T-helper 2 cell treated with Interferon-gamma antibody and Interleukin-4, amounts not matched to agents 5 μg/mL and 100 μg/mL, for 36 hours (primary cell): ENCODE measurements at regions not wholly inside any gene's neighbourhood (a gene's known extent, or its start where the extent isn't known, plus 50 kb on each side); places are given as distances from the start of the nearest gene placed in this dataset.

Source experiments
- DNase-seq: peaks from one replicate; pipeline ENCODE4 v3.0.0; 2021; ENCODE audit warnings: low spot score
- H3K27ac Mint-ChIP-seq: one replicate; pipeline ENCODE4 v1.8.0; 2021; ENCODE audit warnings: mild to moderate bottlenecking, mixed read lengths
- H3K27me3 Mint-ChIP-seq: one replicate; pipeline ENCODE4 v1.8.0; 2021; ENCODE audit warnings: low read depth, mixed read lengths
- H3K36me3 Mint-ChIP-seq: one replicate; pipeline ENCODE4 v1.8.0; 2021; ENCODE audit warnings: low read depth, mixed read lengths
- H3K4me1 Mint-ChIP-seq: one replicate; pipeline ENCODE4 v1.8.0; 2021; ENCODE audit warnings: low read depth, mixed read lengths
- H3K4me3 Mint-ChIP-seq: one replicate; pipeline ENCODE4 v1.8.0; 2022; ENCODE audit warnings: mild to moderate bottlenecking, moderate library complexity, mixed read lengths
- H3K9me3 Mint-ChIP-seq: one replicate; pipeline ENCODE4 v1.8.0; 2021; ENCODE audit warnings: mixed read lengths

DNA sequence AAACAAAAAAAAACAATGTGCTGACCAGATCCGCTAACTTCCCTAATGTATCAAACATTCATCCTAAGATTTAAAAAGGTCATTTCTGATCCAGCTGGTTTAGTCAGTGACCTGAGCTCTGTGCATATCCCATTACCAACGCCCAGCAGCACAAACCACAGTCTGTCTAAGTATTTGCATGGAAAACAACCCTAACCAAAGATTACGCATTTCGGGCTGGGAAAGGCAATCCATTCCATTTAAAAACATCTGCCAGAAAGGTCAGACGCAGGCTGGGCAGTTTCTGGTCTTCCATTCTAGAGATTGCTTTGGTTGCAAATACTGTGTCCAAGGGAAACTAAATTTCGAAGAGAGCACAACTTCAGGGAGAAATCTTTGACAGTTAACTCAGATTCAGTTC is 234.9 kb downstream of the FLRT2 start:
- no peak for DNase-seq

DNA sequence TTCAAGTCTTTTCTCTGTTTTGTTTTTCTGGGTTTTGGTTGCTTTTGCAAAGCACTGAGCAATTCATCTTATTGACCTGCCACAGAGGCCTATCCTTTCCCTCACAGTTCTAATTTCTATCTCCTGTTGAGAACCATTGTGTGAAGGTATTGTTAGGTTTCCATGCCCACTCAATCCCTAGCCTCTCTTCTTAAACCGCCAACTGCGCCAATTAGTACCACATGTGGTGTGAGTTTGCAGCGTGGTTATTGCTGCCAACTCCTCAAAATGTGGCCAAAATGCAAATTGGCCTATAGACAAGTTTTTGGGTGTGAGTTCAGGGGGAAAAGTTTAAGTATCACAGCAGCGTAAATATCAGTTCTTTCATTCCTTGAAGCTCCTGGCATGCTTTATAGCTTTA is 232.6 kb downstream of the FLRT2 start:
- Mint-ChIP-seq H3K27me3 (no peaks in the 10 kb centered on the region), H3K9me3 (no peaks in the 10 kb centered on the region), H3K36me3 (no peaks in the 10 kb centered on the region), H3K4me3 (no peak overlapping the region), H3K27ac (no peak overlapping the region), H3K4me1 (no peaks in the 10 kb centered on the region)
- no peak for DNase-seq

More for the DNA sequence above, 234.9 kb downstream of the FLRT2 start:
- Mint-ChIP-seq H3K27ac (no peak overlapping the region), H3K9me3 (no peaks in the 10 kb centered on the region), H3K4me1 (no peaks in the 10 kb centered on the region), H3K27me3 (no peaks in the 10 kb centered on the region), H3K4me3 (no peak overlapping the region), H3K36me3 (no peaks in the 10 kb centered on the region)

DNA sequence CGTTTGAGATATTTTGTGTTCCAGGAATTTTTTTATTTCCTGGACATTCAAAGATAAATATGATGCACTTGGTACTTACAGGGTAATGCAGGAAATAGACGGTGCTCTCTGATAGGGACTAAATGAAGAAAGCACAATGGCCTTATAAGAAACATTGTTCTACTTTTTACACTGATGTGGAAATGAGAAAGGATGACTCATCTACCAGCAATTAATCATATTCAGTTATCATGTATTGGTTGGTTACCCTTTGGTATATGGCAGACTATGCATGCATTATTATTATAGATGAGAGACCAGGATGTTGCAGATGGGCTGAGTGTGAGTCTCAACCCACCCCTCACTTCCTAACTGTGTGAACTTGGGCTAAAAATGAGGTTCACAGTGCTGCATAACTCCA is 222.2 kb downstream of the FLRT2 start:
- no peak for DNase-seq
- H3K9me3 Mint-ChIP-seq, result no peaks in the 10 kb centered on the region
- no peaks in the 10 kb centered on the region for H3K36me3 Mint-ChIP-seq
- H3K27ac Mint-ChIP-seq, result no peak overlapping the region
- no peak overlapping the region for H3K4me3 Mint-ChIP-seq
- H3K4me1 Mint-ChIP-seq, result no peaks in the 10 kb centered on the region
- H3K27me3 Mint-ChIP-seq, result no peaks in the 10 kb centered on the region

DNA sequence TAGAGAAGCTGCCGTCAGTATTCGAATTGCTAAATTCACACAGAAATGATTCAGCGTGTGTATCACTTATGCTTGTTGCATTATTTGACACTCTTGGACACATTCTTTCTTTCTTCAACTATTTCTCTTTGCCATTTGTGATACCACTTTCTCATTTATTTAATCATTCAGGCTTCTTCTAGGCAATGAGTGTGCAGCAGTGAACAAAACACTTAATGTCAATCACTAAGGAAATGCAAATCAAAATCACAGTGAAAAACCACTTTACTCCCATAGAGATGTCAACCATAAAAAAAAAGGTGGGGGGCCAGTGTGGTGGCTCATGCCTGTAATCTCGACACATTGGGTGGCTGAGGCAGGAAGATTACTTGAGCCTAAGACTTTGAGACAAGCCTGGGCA is 214.6 kb downstream of the FLRT2 start:
- Mint-ChIP-seq H3K36me3 (no peaks in the 10 kb centered on the region), H3K4me1 (no peaks in the 10 kb centered on the region), H3K27me3 (no peaks in the 10 kb centered on the region), H3K4me3 (no peak overlapping the region), H3K27ac (no peak overlapping the region), H3K9me3 (no peaks in the 10 kb centered on the region)
- no peak for DNase-seq

DNA sequence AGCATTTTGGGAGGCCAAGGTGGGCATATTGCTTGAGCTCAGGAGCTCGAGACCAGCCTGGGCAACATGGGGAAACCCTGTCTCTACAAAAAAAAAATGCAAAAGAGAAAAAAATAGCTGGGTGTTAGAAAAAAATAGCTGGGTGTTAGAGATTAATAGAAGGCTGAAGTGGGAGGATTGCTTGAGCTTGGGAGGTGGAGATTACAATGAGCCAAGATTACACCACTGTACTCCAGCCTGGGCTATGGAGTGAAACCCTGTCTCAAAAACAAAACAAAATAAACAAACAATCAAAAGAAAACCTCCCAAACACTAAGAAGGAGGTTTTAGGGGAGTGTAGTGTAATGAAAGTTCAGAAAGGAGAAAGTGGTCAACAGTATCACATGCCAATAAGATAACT is 202.1 kb downstream of the FLRT2 start:
- Mint-ChIP-seq H3K4me1 (no peaks in the 10 kb centered on the region), H3K36me3 (no peaks in the 10 kb centered on the region), H3K27me3 (no peaks in the 10 kb centered on the region), H3K9me3 (no peaks in the 10 kb centered on the region), H3K27ac (no peak overlapping the region), H3K4me3 (no peak overlapping the region)
- no peak for DNase-seq

DNA sequence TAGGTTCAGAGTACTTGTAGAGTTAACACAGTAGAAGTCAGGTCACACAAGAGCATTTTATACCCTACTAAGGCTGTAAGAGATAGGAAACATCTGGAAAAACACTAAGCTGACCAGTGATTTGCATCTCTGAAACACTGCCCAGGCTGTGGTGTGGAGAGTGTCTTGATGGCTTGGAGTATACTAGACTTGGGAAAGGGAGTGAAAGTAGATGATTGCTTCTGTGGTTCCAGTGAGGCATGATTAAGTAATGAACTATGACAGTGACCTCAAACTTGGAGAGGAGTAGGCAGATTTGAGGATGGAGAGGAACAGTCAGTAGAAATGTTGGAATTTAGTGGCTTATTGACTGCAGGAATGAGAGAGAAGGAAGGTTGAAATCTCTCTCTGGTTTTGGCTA is 201.2 kb downstream of the FLRT2 start:
- Mint-ChIP-seq H3K4me3 (no peak overlapping the region), H3K36me3 (no peaks in the 10 kb centered on the region), H3K4me1 (no peaks in the 10 kb centered on the region), H3K27ac (no peak overlapping the region), H3K9me3 (no peaks in the 10 kb centered on the region), H3K27me3 (no peaks in the 10 kb centered on the region)
- no peak for DNase-seq

DNA sequence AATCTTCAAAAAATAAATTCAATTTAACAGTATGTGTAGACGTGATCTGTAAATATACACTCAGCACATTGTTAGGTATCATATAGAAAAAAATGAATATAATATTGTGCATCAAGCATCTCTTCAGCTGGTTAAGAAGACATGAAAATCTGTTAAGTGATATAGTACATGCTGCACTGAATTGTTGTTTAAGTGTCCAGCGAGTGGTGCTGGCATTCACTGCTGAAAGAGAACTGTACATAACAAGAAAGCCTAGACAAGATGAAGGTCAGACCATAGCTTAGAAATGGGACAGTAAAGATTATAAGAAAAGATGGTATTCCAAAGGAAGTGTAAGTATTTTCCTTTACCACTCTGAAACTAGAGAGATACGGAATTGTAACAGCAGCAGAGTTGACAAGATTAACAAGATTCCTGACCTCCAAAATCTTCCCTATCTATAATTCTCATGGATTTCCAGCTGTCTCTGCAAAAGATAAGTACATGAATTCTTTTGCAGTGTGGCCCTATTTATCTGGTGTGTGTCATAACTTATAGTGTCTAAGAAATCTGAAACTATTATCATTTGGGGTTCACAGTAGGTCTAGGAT is 198.6 kb downstream of the FLRT2 start:
- Mint-ChIP-seq H3K9me3 (no peaks in the 10 kb centered on the region), H3K27ac (no peak overlapping the region), H3K4me3 (no peak overlapping the region), H3K36me3 (no peaks in the 10 kb centered on the region), H3K27me3 (no peaks in the 10 kb centered on the region), H3K4me1 (no peaks in the 10 kb centered on the region)
- no peak for DNase-seq

DNA sequence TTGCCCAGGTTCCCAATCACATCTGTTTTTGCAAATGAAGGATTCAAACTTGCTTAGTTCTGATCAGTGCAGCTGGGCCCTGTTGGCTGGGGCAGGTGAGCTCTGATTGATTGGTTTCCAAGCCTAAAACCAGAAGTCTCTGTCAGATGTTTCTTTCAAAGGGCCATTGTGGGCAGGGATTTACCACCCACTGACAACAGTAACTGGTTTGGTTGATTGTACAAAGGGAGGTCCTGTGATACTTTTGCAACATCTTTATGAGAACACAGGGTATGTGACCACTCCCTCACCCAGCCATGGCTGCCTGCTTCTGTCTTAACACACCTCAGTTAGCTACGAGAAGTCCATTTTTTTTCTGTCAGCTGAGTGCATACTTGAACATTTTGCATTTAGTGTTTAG is 184.1 kb downstream of the FLRT2 start:
- H3K9me3 Mint-ChIP-seq, result no peaks in the 10 kb centered on the region
- no peaks in the 10 kb centered on the region for H3K36me3 Mint-ChIP-seq
- H3K27ac Mint-ChIP-seq, result no peak overlapping the region
- no peaks in the 10 kb centered on the region for H3K27me3 Mint-ChIP-seq
- H3K4me3 Mint-ChIP-seq, result no peak overlapping the region
- DNase-seq, result no peak
- no peaks in the 10 kb centered on the region for H3K4me1 Mint-ChIP-seq

DNA sequence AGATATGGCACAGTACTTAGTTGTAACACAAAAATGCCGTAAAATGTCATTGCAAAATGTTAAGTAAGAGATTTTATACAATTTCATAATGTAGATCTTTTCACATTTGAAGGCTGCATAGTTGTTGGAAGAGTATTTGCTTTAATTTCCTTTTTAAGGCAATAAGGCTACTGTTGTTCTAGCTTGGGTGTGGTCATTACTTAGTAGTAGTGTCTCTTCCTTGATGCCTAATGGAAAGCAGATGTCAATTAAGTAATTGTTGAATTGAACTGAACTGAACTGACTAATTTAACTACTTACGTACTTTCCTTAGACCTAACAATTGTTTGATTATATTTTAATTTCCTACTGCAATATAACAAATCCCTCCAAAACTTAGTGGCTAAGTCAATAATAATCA is 181.7 kb downstream of the FLRT2 start:
- Mint-ChIP-seq H3K4me3 (no peak overlapping the region), H3K27me3 (no peaks in the 10 kb centered on the region), H3K4me1 (no peaks in the 10 kb centered on the region), H3K27ac (no peak overlapping the region), H3K36me3 (no peaks in the 10 kb centered on the region), H3K9me3 (no peaks in the 10 kb centered on the region)
- DNase-seq, result no peak
